ENCODE measurements at regions not wholly inside any gene's neighbourhood (a gene's known extent, or its start where the extent isn't known, plus 50 kb on each side); places are given as distances from the start of the nearest gene placed in this dataset.
"Not testable (repeated sequence)": the region's sequence is repeated elsewhere in the genome, so short reads cannot be mapped to it uniquely, and the experiment has no call there.

DNA sequence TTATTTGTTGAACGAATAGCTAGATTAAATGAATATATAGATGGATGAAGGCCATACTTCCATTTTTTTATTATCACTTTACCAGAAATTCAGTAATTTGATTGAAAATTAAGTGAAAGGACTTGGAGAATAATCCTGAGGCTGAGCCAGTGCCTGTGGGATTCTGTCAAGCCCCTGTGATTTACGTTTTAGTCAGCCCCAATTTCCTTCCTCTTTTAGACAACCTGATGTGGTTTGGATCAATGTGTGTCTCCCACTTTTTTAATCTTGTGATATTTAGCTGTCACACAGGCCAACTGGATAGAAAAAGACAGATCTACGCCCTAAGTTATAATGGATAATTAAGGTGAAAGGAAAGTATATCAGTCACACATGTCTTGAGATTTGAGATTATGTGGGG, 188.8 kb downstream of the EDN1 start:
- no peak for DNase-seq (ENCODE audit: low spot score)

DNA sequence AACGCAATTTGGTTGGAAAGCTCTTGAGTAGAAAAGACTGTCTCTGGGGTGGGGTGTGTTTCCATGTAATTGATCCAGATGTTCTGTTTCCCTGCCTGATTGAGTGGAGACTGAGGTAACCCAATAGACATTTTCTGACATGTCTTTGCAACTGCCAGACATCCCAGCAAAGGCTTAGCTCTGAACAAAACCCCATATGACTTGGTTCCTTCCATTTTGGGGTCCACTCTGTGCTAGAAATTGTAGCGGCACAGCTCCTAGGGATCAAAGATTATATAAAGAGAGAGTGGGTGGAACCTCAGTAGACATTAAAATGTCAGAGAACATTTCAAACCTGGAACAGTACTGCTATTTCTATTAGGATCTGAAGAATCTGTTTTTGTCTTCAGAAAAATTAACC, 189.3 kb downstream of the EDN1 start:
- no peak for DNase-seq (ENCODE audit: low spot score)

DNA sequence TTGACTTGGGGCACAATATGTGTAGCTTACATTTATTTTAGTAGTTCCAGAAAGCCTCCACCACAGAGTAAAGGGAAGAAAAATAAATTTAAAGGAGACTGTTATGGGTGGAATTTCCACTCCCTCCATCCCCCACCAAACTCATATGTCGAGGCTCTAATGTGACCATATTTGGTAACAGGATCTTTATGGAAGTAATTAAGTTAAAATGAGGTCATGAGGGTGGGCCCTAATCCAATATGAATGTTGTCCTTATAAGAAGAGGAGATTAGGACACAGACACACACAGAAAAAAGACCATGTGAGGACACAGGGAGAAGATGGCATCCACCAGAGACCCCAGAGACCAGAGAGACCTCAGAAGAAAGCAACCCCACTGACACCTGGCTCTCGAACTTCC, 189.7 kb downstream of the EDN1 start:
- DNase-seq (ENCODE audit: low spot score): no peak

DNA sequence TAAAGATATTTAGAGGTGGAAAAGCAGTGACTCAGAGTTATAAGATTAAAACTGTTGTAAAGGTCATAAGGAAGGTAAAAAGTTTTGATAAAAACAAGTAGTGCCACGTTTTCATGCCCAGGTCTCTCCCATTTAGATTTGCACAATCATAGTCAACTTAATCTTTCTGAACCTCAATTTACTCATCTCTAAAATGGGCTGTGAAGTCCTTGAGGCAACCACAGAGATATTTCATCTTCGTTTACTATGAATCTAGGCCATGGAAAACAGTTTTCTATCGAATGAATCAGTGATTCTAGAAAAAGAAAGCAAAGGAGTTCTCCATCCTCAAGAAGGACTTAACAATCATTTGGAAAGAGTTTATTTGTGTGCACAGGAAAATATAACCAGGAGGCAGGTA, 190.2 kb downstream of the EDN1 start:
- no peak for DNase-seq (ENCODE audit: low spot score)

DNA sequence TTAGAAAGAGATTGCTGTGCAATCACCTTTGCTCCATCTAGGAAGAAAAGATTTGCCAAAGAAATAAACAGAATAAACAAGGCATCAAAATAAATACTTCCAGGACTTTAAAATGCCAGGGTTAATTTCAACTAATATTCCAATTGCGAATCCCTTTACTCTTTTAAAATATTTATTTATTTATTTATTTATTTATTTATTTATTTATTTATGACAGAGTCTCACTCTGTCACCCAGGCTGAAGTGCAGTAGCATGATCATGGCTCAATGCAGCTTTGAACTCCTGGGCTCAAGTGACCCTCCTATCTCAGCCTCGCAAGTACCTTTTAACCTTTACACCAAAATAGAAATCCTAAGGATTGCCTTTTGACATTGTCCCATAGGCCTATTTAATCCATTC, 191.1 kb downstream of the EDN1 start:
- DNase-seq (ENCODE audit: low spot score): no peak

DNA sequence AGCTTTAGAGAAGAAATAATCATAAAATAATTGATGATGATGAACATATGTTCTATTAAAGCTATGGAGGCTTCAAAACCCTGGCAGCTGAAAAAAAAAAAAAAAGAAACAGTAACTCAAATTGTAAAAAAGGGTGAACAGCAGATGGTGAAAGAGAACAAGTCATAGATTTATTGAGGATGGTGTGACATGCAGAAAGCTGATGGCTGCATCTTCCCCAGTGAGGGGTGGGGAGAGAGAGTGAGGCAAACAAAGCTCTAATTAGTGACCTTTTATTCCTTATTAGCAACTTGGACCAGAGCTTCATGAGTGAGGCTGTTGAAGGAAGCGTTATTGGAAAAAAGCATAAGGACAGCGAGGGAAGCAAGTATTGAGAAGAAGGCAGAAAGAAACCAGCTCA, 191.7 kb downstream of the EDN1 start:
- DNase-seq (ENCODE audit: low spot score): no peak

DNA sequence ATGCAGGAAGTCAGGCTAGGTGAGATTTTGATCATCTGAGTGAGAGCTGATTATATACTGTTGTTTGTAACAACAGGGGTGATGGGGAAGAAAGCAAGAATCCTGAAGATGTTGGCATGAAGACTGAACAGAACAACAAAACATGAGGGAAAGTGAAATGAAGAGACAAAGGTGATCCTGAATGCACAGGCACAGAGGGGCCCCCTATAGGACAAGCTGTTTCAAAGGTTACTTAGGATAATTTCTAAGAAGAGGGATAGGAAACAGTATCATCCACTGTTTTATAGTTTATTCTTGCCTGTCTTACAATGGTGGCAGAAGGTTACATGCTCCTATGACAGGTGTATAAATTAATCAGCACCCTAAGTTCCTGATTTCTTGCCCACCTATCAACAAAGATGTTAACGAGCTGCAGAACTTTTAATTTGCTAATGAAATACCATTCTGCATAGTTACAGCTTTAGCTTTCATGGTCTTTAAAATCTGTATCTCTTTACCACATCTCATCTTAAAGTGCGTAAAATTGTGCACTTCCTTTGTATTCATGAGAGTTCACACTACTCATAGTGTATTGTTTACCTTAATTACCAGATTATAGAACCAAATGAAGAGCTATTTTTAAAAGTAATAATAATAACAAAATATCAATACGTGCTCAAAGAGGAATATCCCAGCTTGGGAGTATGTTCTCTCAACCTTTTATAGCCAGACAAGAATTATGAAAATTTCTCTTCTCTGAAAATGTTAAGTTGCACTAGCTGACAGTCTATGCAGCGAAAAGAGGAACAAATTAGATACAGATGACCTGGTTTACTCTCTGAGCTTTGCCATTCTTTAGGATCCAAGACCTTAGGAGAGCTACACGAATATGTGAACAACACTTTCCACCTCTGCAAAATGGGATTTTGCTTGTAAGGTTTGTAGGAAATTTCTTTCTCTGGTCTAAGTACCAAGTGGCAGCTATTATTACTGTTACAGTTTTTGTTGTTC, 192.5 kb downstream of the EDN1 start:
- no peak for DNase-seq (ENCODE audit: low spot score)

DNA sequence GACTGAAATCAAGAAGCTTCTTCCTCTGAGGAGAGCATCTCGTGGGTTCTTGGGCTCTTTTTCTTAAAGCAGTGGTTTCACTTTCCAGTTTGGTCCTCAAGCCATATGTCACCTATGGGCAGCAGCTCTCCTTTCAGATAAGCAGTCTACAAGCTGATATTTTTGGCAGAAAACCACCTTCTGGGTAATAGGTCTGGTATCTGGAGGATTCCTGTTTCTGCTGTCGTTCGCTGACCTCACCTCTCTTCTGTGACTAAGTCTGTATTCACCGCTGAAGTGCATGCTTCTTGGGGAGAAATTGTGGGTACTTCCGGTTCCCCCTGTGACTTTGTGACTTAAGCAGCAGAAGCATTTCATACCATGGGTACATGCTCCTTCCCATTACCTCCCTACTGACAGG, 193.6 kb downstream of the EDN1 start:
- peak; percentile 71 for DNase-seq (ENCODE audit: low spot score)

DNA sequence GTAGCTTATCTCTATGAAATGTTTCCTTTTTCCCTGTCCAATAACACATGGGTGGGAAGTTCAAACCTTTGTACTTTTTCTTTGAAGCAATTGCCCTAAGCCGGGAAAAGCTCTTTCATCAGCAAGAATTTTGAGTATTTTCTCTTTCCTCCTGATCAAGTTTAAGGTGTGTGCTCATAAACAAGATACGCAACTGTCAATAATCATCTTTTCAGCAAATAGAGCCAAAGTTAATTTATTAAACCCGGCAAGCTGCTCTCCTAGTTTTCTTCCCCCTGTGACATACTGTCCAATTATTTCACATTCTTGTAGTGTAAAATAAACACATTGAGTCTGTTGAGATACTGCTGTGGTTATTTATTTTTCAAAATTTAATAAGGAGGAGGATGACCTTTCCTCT, 194.4 kb downstream of the EDN1 start:
- no peak for DNase-seq (ENCODE audit: low spot score)

DNA sequence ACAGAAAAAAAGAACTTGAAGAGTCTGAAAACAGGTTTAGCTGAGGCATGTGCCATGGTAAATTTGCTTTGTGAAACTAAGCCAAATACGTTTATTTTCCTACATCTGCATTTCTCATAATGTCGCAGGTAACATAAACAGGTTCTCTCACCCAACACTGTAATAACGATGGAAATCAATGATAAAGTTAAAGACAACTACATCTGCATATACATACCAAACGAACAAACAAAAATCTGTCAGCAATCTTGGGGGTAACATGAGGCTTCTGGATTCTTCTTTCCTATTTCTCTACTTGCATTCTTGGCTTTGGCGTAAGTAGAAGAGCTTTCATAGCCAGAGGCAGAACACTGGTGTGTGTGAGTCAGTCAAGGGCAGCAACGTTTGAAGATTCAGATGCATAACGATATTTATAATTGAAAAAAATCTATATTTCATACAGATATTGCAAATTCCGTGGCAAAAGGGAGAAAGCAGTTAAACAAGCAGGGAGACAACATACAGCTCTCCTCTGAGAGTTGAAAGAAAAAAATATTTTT, 195.1 kb downstream of the EDN1 start:
- DNase-seq (ENCODE audit: low spot score): no peak

DNA sequence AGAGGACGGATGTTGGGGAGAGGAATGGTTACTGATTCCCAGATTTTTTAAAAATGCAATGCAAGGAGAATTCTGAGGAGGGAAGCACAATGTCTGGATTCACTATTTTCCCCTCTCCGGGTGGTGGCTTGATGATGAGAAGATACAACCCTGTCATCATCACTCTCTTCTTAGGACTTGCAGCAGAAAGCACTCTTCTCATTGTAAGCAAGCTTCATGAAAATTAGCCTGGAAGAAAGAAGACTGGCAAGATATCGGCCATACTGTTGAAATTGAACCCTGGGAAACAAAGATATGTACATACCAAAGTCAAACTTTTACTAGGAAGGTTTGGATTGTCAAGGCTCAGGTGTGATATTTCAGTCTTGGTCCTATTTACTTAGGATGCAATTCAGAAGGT, 195.7 kb downstream of the EDN1 start:
- no peak for DNase-seq (ENCODE audit: low spot score)

DNA sequence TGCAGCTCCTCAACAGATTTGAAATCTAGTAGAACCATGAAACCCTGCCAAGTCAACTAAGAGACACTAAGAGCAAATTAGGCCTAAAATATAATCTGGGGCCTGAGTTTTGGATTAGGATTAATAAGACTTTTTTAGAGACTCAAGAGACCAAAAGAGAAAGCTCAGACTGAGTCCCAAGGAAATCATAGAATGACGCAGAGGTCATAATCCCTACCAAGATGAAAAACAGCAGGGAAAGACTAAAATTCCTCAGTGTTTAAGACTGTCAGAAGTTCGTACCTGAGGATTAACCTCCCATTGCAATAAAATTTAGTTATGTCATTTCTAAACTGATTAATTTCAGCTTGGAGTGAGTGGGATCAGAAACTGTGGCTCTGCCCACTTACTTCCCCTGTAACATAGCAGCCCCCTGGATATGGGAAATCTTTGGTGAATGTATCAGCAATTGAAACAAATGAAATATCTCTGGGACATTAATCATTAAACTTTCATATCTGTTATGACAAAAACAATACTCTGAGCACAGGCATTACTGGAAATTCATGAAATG, 200.3 kb downstream of the EDN1 start:
- DNase-seq (ENCODE audit: low spot score): no peak

DNA sequence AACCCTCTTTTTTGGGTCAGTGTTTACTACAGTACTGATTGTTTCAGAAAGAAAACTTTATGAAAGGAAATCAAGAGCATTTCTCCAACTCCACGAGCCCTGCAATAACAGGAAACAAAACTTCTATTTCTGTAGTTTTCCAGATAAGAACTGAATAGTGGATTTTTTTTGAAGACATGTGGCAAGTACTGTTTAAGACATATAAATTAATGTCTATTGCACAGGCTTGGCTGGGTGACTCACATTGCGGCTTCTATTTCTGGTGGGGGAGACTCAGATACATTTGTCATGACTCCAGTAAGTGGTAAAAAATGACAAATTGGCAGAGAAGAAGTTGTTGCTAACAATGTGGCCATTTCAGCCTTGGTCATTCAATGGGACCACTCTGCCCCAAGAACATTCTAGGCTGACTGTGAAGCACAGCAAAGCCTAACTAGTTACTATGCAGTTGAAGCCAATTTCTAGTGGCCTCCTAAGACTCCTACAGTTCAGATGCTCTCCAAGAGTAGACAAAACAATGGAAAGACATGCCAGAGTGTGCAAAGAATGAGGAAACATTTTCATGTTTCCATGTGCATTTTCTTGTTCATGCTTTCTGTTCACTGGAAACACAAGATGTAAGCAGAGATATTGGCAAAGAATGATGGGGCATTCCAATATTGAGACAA, 200.9 kb downstream of the EDN1 start:
- DNase-seq (ENCODE audit: low spot score): peak; percentile 82

DNA sequence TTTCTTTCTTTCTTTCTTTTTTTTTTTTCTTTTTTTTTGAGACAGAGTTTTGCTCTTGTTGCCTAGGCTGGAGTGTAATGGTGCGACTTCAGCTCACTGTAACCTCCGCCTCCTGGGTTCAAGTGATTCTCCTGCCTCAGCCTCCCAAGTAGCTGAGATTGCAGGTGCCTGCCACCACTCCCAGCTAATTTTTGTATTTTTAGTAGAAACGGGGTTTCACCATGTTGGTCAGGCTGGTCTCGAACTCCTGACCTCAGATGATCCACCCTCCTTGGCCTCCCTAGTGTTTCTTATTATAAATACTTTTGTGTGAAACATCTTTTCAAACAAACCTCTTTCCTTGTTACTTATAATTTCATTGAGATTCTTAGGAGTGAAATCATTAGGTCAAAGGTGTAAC, 202.8 kb downstream of the EDN1 start:
- DNase-seq (ENCODE audit: low spot score): not testable (repeated sequence)

DNA sequence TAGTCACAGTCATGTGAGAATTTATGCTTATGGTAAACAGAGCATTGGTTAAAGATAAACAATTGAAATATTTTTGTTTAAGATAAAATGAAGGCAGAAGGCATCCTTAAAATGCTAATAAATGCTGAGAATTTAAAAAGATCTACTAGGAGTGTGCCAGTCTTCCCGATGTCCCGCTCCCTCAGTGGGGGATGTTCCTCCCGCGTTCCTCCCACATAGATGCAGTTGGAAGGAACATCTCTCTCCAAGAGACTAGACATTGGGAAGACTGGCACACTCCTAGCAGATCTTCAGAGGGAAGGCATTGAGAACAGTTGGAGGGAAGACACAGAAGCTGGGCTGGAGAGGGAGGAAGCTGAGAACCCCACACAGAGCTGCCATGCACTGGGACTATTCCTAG, 203.3 kb downstream of the EDN1 start:
- DNase-seq (ENCODE audit: low spot score): no peak

DNA sequence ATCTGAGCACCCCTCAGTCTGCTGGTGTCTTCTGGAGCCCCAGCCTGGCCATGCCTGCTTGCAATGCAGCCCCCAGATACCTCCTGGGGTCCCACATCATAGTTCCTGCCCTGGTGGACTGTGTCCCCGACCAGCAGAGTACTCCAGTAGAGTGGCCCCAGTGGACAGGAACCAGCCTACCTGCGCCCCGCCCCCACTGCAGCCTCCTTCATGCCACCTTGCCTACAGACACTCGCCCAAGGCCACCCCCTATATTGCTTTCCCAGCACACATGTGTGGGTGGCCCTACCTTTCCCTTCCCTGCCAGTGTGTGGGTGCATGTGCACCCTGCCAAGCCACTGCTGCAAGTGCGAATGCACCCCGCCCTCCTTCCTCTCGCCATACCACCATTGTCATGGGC, 204.0 kb downstream of the EDN1 start:
- DNase-seq (ENCODE audit: low spot score): no peak

DNA sequence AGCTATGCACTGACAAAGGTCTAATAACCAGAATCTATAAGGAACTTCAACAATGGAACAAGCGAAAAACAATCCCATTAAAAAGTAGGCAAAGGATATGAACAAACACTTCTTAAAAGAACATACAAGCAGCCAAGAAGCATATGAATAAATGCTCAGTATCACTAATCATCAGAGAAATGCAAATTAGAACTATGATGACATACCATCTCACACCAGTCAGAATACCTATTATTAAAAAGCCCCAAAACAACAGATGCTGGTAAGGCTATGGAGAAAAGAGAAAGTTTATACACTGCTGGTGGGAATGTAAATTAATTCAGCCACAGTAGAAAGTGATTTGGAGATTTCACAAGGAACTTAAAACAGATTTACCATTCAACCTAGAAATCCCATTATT, 211.8 kb downstream of the EDN1 start:
- DNase-seq (ENCODE audit: low spot score): no peak

DNA sequence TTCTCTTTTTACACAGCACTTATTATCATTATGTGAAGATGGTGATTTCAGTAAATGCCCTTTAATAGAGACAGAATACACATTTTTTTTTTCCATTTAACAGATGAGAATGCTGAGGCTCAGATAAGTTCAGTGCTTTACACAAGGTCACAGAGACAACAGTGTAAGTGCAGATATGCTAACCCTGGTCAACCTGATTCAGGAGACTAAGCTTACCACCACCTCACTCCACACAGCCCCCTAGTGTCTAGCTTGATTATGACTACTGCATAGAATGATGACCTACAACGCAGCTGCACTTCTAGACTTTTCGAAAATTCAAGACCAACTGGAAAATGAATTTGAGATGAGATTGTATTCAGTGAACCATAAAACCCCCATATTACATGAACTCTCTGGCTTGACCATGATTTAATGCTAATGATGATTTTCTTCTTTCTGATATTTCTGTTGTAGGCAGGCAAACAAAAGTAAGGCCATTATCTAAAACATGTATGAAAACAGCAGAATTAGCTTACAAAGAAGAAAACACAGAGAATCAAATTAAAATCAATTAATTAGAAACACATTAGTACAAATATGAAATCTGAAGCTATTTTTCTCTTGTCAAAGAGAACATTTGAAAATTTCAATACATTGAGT, 212.1 kb upstream of the PHACTR1 start:
- no peak for DNase-seq (ENCODE audit: low spot score)

DNA sequence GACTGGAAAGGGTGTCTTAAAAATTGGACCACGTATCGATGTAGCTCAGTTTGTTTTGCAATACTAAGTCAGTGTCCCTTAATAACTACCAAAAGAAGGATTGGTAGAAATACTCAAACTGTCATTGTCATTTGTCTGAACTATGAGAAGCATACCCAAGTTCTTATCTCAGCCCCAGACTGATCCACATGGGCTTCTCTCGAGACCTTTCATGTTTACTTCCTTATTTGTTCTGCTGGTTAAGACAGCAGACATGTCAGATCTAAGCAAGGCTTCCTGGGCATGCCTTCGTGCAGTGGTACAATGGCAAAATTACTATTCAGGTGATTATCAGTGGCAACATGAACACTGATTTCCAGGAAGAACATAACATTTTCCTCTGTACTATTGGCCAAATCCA, 211.1 kb upstream of the PHACTR1 start:
- no peak for DNase-seq (ENCODE audit: low spot score)

DNA sequence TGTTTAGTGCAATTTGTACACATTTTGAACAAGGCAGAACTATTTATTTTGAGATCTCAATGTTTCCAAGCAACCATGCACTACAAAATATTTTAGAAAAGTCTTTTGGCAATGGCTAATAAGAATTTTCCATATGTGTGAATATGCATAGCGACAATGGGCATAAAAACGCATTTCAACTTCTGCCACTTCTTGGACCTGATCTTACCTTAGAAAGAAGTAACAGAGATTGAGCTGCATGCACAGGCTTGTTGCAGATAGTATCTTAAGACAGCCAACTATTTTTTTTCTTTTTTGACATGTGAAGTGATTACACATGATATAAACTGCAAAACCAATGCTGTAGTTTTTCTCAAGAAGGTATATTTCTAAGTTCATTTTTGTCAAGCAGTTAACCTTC, 210.4 kb upstream of the PHACTR1 start:
- no peak for DNase-seq (ENCODE audit: low spot score)

DNA sequence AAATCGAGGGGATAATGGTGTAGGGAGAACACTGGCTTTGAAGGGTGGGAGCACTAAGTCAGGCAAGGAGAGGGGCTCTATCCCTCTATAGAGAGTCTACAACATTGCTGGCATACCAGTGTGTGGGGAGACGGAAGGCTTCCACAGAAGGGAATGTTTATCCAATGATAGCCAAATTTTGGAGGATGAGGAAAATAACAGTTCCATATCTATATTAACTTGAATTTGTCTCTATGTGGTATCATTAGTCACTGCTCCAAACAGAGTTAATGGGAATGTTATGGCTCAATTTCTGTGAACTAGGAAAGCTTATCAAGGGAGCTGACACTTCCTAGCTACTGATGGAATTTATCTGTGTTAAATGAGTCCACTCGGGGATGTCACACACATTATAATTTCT, 208.9 kb upstream of the PHACTR1 start:
- DNase-seq (ENCODE audit: low spot score): no peak

DNA sequence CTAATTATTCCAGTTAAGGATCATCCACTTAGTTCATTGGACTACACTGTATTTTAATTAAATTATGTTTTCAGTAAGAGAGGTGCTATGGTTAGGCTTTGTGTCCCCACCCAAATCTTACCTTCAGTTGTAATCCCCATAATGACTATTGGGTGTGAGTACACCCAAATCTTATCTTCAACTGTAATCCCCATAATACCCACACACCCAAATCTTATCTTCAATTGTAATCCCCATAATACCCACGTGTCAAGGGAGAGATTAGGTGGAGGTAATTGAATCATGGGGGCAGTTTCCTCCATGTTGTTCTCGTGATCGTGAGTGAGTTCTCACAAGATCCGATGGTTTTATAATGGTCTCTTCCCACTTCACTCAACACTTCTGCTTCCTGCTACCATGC, 208.0 kb upstream of the PHACTR1 start:
- no peak for DNase-seq (ENCODE audit: low spot score)

All from AG08395 (cell line).